ENCODE measurements at regions not wholly inside any gene's neighbourhood (a gene's known extent, or its start where the extent isn't known, plus 50 kb on each side); places are given as distances from the start of the nearest gene placed in this dataset.

- TF ChIP-seq, protein P1, sequence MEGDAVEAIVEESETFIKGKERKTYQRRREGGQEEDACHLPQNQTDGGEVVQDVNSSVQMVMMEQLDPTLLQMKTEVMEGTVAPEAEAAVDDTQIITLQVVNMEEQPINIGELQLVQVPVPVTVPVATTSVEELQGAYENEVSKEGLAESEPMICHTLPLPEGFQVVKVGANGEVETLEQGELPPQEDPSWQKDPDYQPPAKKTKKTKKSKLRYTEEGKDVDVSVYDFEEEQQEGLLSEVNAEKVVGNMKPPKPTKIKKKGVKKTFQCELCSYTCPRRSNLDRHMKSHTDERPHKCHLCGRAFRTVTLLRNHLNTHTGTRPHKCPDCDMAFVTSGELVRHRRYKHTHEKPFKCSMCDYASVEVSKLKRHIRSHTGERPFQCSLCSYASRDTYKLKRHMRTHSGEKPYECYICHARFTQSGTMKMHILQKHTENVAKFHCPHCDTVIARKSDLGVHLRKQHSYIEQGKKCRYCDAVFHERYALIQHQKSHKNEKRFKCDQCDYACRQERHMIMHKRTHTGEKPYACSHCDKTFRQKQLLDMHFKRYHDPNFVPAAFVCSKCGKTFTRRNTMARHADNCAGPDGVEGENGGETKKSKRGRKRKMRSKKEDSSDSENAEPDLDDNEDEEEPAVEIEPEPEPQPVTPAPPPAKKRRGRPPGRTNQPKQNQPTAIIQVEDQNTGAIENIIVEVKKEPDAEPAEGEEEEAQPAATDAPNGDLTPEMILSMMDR (IDR thresholded peaks at IDR 0.05), result no peak
- no peak for TF ChIP-seq EZH2 (IDR thresholded peaks at IDR 0.05; ENCODE audit: borderline replicate concordance, insufficient read depth, low read depth, low read length, poor library complexity, severe bottlenecking)
Observed at GRCh38 chr4:36549992-36550391, 268.6 kb downstream of the DTHD1 start.

Measured in B cell (primary cell).